HG03460 (cell line): ENCODE measurements at regions not wholly inside any gene's neighbourhood (a gene's known extent, or its start where the extent isn't known, plus 50 kb on each side); places are given as distances from the start of the nearest gene placed in this dataset.
"Not testable (repeated sequence)": the region's sequence is repeated elsewhere in the genome, so short reads cannot be mapped to it uniquely, and the experiment has no call there.

Source experiments
- ATAC-seq: cut with Tn5 transposase; IDR thresholded peaks from one replicate; pipeline ENCODE4 v1.9.1; 2021; ENCODE audit not compliant: unreplicated experiment

DNA sequence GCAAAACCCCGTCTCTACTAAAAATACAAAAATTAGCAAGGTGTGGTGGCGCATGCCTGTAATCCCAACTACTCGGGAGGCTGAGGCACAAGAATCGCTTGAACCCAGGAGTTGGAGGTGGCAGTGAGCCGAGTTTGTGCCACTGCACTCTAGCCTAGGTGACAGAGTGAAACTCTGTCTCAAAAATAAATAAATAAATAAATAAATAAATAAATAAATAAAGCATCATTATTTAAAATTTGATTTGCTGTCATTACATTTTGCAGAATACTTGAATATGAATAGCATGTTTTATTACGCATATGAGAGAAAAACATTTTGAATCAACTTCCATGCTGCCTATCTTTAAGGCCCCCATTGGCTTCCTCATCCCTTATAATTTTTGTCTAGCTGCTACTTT, 53.4 kb upstream of the MED14 start:
- not testable (repeated sequence) for ATAC-seq

DNA sequence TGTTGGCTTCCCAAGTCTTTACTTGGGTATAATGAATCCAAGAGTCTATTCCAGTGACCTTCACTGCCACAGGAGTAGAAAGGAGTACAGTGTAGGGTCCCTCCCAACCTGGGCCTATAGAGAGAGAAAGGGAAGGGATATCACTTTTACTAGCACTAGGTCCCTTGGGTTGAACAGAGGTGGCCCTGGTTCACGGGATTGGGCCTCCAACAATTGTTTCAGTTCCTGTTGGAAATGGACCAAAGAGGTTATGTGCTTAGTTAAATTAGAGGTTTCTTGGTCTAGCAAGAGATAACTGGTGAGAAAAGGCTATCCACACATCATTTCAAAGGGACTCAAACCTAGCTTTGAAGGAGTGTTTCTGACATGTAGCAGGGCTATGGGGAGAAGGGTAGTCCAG, 57.1 kb upstream of the MED14 start:
- ATAC-seq, result no peak

GRCh38 chrX:40794829-40795130, 59.4 kb upstream of the MED14 start:
- ATAC-seq, result not testable (repeated sequence)

DNA sequence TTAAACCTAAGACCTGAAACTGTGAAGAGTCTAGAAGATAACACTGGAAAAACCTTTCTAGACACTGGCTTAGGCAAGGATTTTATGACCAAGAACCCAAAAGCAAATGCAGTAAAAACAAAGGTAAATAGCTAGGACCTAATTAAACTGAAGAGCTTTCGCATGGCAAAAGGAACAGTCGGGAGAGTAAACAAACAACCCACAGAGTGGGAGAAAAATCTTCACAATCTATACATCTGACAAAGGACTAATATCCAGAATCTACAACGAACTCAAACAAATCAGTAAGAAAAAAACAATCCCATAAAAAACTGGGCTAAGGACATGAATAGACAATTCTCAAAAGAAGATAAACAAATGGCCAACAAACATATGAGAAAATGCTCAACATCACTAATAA, 64.4 kb upstream of the MED14 start:
- ATAC-seq, result not testable (repeated sequence)

GRCh38 chrX:40805404-40805803, 70.1 kb upstream of the MED14 start:
- ATAC-seq, result no peak

- ATAC-seq, result no peak
Observed at GRCh38 chrX:40806513-40807220, 71.3 kb upstream of the MED14 start.

DNA sequence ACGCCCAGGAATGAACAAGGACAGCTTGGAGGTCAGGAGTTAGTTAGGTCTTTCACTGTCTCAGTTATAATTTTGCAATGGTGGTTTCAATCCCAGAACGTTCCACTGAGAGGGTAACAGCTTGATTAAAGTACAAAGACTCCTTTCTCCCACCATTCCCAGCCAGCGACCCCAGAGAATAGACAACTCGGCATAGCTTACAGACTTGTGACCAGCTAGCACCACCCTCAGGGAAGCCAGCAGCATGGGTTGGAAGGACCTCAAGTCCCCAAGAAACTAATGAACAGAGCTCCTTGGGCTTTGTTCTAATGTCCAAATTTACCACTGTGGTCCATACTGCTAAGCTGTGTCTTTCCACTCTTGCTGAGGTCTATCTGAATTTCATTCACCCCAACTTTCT, 72.0 kb upstream of the MED14 start:
- no peak for ATAC-seq

DNA sequence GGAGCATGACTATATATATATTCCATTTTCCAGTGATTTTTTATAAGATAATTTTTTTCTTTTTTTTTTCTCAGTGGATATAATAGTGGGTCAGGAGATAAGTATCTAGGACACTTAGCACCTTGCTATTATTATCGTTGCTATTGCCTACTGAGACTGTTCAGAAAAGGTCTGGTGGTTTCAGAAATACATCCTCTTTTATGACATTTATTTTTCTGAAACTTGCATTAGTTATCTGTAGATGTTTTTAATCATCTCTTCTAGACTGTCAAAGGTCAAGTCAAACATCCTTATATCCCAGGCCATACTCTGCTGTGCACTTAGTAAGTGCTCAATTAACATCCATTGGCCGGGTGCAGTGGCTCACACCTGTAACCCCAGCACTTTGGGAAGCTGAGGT, 72.9 kb upstream of the MED14 start:
- ATAC-seq, result no peak

GRCh38 chrX:40809210-40809609, 73.9 kb upstream of the MED14 start:
- no peak for ATAC-seq

GRCh38 chrX:40815045-40815444, 79.7 kb upstream of the MED14 start:
- ATAC-seq, result not testable (repeated sequence)

GRCh38 chrX:40816906-40817305, 81.6 kb upstream of the MED14 start:
- ATAC-seq, result no peak

GRCh38 chrX:40818236-40818635, 82.9 kb upstream of the MED14 start:
- no peak for ATAC-seq

- ATAC-seq, result no peak
Observed at GRCh38 chrX:40821780-40822179, 86.4 kb upstream of the MED14 start.

DNA sequence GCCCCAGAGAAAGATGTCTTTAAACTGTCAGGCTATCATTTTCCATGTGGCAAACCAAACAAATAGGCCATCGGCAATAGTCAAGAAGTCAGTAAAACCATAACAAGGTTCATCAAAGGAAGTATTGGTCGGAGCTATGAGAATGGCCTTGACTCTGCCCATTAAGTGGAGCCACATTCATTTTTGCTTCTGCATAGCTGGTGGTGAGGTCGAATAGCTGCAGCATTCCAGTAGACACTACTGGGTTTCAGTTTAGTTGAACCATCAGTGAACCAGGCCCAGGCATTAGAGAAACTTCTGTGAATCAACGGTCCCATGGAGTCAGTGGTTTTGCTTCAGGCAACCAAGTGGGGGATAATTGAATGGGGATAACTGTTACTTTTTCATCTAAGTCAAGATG, 92.0 kb upstream of the MED14 start:
- no peak for ATAC-seq

- no peak for ATAC-seq
Observed at GRCh38 chrX:40831750-40832149, 96.4 kb upstream of the MED14 start.

GRCh38 chrX:40832723-40833122, 97.4 kb upstream of the MED14 start:
- ATAC-seq, result no peak

- ATAC-seq, result no peak
Observed at GRCh38 chrX:40834225-40834624, 98.9 kb upstream of the MED14 start.

DNA sequence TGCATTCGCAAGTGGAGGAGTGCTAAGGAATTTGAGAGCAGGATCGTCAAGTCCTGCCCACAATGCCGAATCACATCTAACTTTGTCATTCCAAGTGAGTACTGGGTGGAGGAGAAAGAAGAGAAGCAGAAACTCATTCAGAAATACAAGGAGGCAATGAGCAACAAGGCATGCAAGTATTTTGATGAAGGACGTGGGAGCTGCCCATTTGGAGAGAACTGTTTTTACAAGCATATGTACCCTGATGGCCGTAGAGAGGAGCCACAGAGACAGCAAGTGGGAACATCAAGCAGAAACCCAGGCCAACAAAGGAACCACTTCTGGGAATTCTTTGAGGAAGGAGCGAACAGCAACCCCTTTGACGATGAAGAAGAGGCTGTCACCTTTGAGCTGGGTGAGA, 100.2 kb upstream of the MED14 start:
- no peak for ATAC-seq

GRCh38 chrX:40843643-40844042, 108.3 kb upstream of the MED14 start:
- ATAC-seq, result no peak

DNA sequence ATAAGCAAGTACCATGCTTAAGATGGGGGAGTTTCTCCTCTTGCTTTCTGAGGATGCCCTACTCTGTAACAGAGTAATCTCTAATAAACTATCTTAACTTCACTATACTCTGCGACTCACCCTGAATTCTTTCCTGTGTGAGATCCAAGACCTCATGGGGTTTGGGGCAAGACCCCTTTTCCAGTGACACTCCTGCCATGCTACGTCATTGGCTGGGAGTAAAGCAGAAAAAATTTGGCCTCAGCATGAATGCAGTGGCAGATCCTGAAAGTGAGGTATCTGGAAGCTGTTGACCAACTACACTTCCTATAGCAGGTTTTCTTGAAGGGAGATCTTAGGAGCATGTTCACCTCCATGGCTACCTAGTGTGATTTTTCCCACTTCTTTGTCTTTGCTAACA, 109.1 kb upstream of the MED14 start:
- ATAC-seq, result no peak

GRCh38 chrX:40845331-40845911, 110.1 kb upstream of the MED14 start:
- ATAC-seq, result no peak

- no peak for ATAC-seq
Observed at GRCh38 chrX:40849906-40850823, 114.8 kb upstream of the MED14 start.
